Hepatocyte (in vitro differentiated cells): ENCODE measurements at regions not wholly inside any gene's neighbourhood (a gene's known extent, or its start where the extent isn't known, plus 50 kb on each side); places are given as distances from the start of the nearest gene placed in this dataset.
"Not testable (repeated sequence)": the region's sequence is repeated elsewhere in the genome, so short reads cannot be mapped to it uniquely, and the experiment has no call there.

Experiments
- CTCF ChIP-seq: fragments of 200-600 bp; sonication (generic); IDR thresholded peaks from 2 replicates; pipeline ENCODE4 v1.5.1; 2016; ENCODE audit warnings: antibody characterized with exemption, mild to moderate bottlenecking; ENCODE audit not compliant: poor library complexity
- EZH2 ChIP-seq: fragments of 200-600 bp; sonication (generic); IDR thresholded peaks from 2 replicates; pipeline ENCODE4 v1.6.1; 2016; ENCODE audit warnings: antibody characterized with exemption, mild to moderate bottlenecking, borderline replicate concordance

DNA sequence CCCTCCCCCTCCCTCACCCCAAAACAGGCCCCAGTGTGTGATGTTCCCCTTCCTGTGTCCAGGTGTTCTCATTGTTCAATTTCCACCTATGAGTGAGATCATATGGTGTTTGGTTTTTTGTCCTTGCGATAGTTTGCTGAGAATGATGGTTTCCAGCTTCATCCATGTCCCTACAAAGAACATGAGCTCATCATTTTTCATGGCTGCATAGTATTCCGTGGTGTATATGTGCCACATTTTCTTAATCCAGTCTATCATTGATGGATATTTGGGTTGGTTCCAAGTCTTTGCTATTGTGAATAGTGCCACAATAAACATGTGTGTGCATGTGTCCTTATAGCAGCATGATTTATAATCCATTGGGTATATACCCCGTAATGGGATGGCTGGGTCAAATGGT is 363.4 kb upstream of the MDFIC2 start:
- not testable (repeated sequence) for TF ChIP-seq EZH2, CTCF
